ENCODE measurements at regions not wholly inside any gene's neighbourhood (a gene's known extent, or its start where the extent isn't known, plus 50 kb on each side); places are given as distances from the start of the nearest gene placed in this dataset.
"Not testable (repeated sequence)": the region's sequence is repeated elsewhere in the genome, so short reads cannot be mapped to it uniquely, and the experiment has no call there.

- DNase-seq, result no peak
- H3K9ac ChIP-seq (ENCODE audit: low read length), result no peak overlapping the region
- intact Hi-C loops (cut with micrococcal nuclease), result no loop called here
- no TSS peak for BruUV-seq (replicated peaks)
- no peaks in the 10 kb centered on the region for H3K9me2 ChIP-seq (replicated peaks; ENCODE audit: low read length)
- ChIA-PET POLR2A (ENCODE audit: unreplicated experiment) (no interaction called here), CTCF (no interaction called here)
- H3K36me3 ChIP-seq (ENCODE audit: low read depth, low read length), result no peaks in the 10 kb centered on the region
- H3F3A ChIP-seq (ENCODE audit: low read length, unreplicated experiment), result no peaks in the 10 kb centered on the region
- H3K4me1 ChIP-seq (ENCODE audit: insufficient read depth, low read length), result peaks cover 14% of the 10 kb centered on the region
- no peak overlapping the region for H2AFZ ChIP-seq (ENCODE audit: low read length)
- no peak overlapping the region for H3K4me2 ChIP-seq (ENCODE audit: low read length)
- no peaks in the 10 kb centered on the region for H3K27me3 ChIP-seq (ENCODE audit: low read length)
- no peaks in the 10 kb centered on the region for H4K20me1 ChIP-seq (ENCODE audit: low read length)
- no peak overlapping the region for H3K27ac ChIP-seq (ENCODE audit: low read length)
- ATAC-seq, result no peak
- no peaks in the 10 kb centered on the region for H3K9me3 ChIP-seq (ENCODE audit: low read length)
- TF ChIP-seq CTCF (conservative IDR thresholded peaks at IDR 0.05; ENCODE audit: low read depth, low read length), result no peak
- TF ChIP-seq EZH2phosphoT487 (IDR thresholded peaks at IDR 0.05; ENCODE audit: borderline replicate concordance, low read length), result no peak
- no peak for TF ChIP-seq EZH2 (IDR thresholded peaks at IDR 0.05; ENCODE audit: low read length, unreplicated experiment)
- H3K4me3 ChIP-seq (ENCODE audit: low read length), result no peak overlapping the region
- H3K79me2 ChIP-seq (ENCODE audit: low read length), result no peaks in the 10 kb centered on the region
Measured at GRCh38 chr10:3319811-3320226, 147.2 kb upstream of the PITRM1 start.

- H3F3A ChIP-seq (ENCODE audit: low read length, unreplicated experiment); H4K20me1 ChIP-seq (ENCODE audit: low read length); H3K9me2 ChIP-seq (replicated peaks; ENCODE audit: low read length); POLR2A ChIA-PET (ENCODE audit: unreplicated experiment); CTCF ChIA-PET; H3K9ac ChIP-seq (ENCODE audit: low read length); BruUV-seq (replicated peaks); H2AFZ ChIP-seq (ENCODE audit: low read length); H3K4me3 ChIP-seq (ENCODE audit: low read length); H3K27me3 ChIP-seq (ENCODE audit: low read length); intact Hi-C loops (cut with micrococcal nuclease); H3K9me3 ChIP-seq (ENCODE audit: low read length); H3K36me3 ChIP-seq (ENCODE audit: low read depth, low read length); H3K4me2 ChIP-seq (ENCODE audit: low read length); ATAC-seq; H3K79me2 ChIP-seq (ENCODE audit: low read length); DNase-seq; H3K4me1 ChIP-seq (ENCODE audit: insufficient read depth, low read length); H3K27ac ChIP-seq (ENCODE audit: low read length): not testable (repeated sequence)
Measured at GRCh38 chr10:3318480-3318807, 145.9 kb upstream of the PITRM1 start.

- CTCF ChIA-PET; BruUV-seq (replicated peaks); H3K36me3 ChIP-seq (ENCODE audit: low read depth, low read length): not testable (repeated sequence)
Measured at GRCh38 chr10:3317553-3318479, 145.2 kb upstream of the PITRM1 start.

GRCh38 chr10:3314445-3315085, 142.0 kb upstream of the PITRM1 start:
- H3K9ac ChIP-seq (ENCODE audit: low read length); H3K27me3 ChIP-seq (ENCODE audit: low read length); H3K36me3 ChIP-seq (ENCODE audit: low read depth, low read length); H3K4me1 ChIP-seq (ENCODE audit: insufficient read depth, low read length); H3K4me3 ChIP-seq (ENCODE audit: low read length); H3K79me2 ChIP-seq (ENCODE audit: low read length); POLR2A ChIA-PET (ENCODE audit: unreplicated experiment); H3K27ac ChIP-seq (ENCODE audit: low read length); H4K20me1 ChIP-seq (ENCODE audit: low read length); H2AFZ ChIP-seq (ENCODE audit: low read length); H3F3A ChIP-seq (ENCODE audit: low read length, unreplicated experiment); intact Hi-C loops (cut with micrococcal nuclease); H3K4me2 ChIP-seq (ENCODE audit: low read length); H3K9me3 ChIP-seq (ENCODE audit: low read length); CTCF ChIA-PET; BruUV-seq (replicated peaks); H3K9me2 ChIP-seq (replicated peaks; ENCODE audit: low read length); DNase-seq; ATAC-seq: not testable (repeated sequence)

More at GRCh38 chr10:3317553-3318479, 145.2 kb upstream of the PITRM1 start:
- H3K4me1 ChIP-seq (ENCODE audit: insufficient read depth, low read length); H3F3A ChIP-seq (ENCODE audit: low read length, unreplicated experiment); H3K9ac ChIP-seq (ENCODE audit: low read length); POLR2A ChIA-PET (ENCODE audit: unreplicated experiment); H3K9me2 ChIP-seq (replicated peaks; ENCODE audit: low read length); H3K9me3 ChIP-seq (ENCODE audit: low read length); intact Hi-C loops (cut with micrococcal nuclease); DNase-seq; H3K27ac ChIP-seq (ENCODE audit: low read length); H3K4me2 ChIP-seq (ENCODE audit: low read length); H3K4me3 ChIP-seq (ENCODE audit: low read length); H2AFZ ChIP-seq (ENCODE audit: low read length); ATAC-seq; H3K27me3 ChIP-seq (ENCODE audit: low read length); H4K20me1 ChIP-seq (ENCODE audit: low read length); H3K79me2 ChIP-seq (ENCODE audit: low read length): not testable (repeated sequence)

- POLR2A ChIA-PET (ENCODE audit: unreplicated experiment); H2AFZ ChIP-seq (ENCODE audit: low read length): not testable (repeated sequence)
Measured at GRCh38 chr10:3313784-3314444, 141.3 kb upstream of the PITRM1 start.

More at GRCh38 chr10:3313784-3314444, 141.3 kb upstream of the PITRM1 start:
- BruUV-seq (replicated peaks); CTCF ChIA-PET; H3K9me2 ChIP-seq (replicated peaks; ENCODE audit: low read length); H3K79me2 ChIP-seq (ENCODE audit: low read length); H3K4me1 ChIP-seq (ENCODE audit: insufficient read depth, low read length); H3K9ac ChIP-seq (ENCODE audit: low read length); H3F3A ChIP-seq (ENCODE audit: low read length, unreplicated experiment); H3K27me3 ChIP-seq (ENCODE audit: low read length); H4K20me1 ChIP-seq (ENCODE audit: low read length); H3K4me3 ChIP-seq (ENCODE audit: low read length); H3K27ac ChIP-seq (ENCODE audit: low read length); H3K4me2 ChIP-seq (ENCODE audit: low read length); intact Hi-C loops (cut with micrococcal nuclease); H3K9me3 ChIP-seq (ENCODE audit: low read length); H3K36me3 ChIP-seq (ENCODE audit: low read depth, low read length): not testable (repeated sequence)
- DNase-seq (peak; percentile 50), ATAC-seq (peak; percentile 45)

Data from PC-3 (cell line).